WTC11 (cell line): ENCODE measurements at regions not wholly inside any gene's neighbourhood (a gene's known extent, or its start where the extent isn't known, plus 50 kb on each side); places are given as distances from the start of the nearest gene placed in this dataset.

Experiments
- ATAC-seq: fragments of 200-7000 bp; cut with Tn5 transposase; 2 replicates; pipeline ENCODE4 v1.10.0; 2021; ENCODE audit warnings: mild to moderate bottlenecking, moderate library complexity
- CTCF ChIA-PET: fragments of 300-600 bp; sonication (Branson Sonifier 250); formaldehyde crosslinking; loops from one replicate; lab custom pipeline; 2021; ENCODE audit warnings: antibody characterized with exemption; lab: Charles Lee
- POLR2A ChIA-PET: fragments of 350-600 bp; sonication (Branson Sonifier 250); formaldehyde crosslinking; loops from one replicate; lab custom pipeline; 2021; ENCODE audit warnings: antibody characterized with exemption; lab: Charles Lee
- DNase-seq: peaks from one replicate; pipeline ENCODE4 v3.0.0; 2021; ENCODE audit warnings: low spot score
- H3K27ac Mint-ChIP-seq: 2 replicates; pipeline ENCODE4 v1.8.0; 2021; ENCODE audit warnings: mixed read lengths
- H3K27me3 Mint-ChIP-seq: 2 replicates; pipeline ENCODE4 v1.8.0; 2021; ENCODE audit warnings: low read depth, mild to moderate bottlenecking, moderate library complexity, mixed read lengths
- H3K36me3 Mint-ChIP-seq: 2 replicates; pipeline ENCODE4 v1.8.0; 2021; ENCODE audit warnings: mixed read lengths
- H3K4me1 Mint-ChIP-seq: 2 replicates; pipeline ENCODE4 v1.8.0; 2022; ENCODE audit warnings: mixed read lengths
- H3K4me3 Mint-ChIP-seq: 2 replicates; pipeline ENCODE4 v1.8.0; 2021; ENCODE audit warnings: mild to moderate bottlenecking, moderate library complexity, mixed read lengths
- H3K9me3 Mint-ChIP-seq: 2 replicates; pipeline ENCODE4 v1.8.0; 2021; ENCODE audit warnings: mixed read lengths
- AR ChIP-seq: fragments of 250-450 bp; sonication (Bioruptor Pico); IDR thresholded peaks from 2 replicates; pipeline ENCODE4 v1.9.0; 2021; ENCODE audit warnings: mild to moderate bottlenecking
- CTCF ChIP-seq: fragments of 200-600 bp; IDR thresholded peaks from 2 replicates; pipeline ENCODE4 v1.8.0; 2022; ENCODE audit warnings: antibody characterized with exemption
- FOXP1 ChIP-seq: sonication (generic); formaldehyde crosslinking; IDR thresholded peaks from 2 replicates; pipeline ENCODE4 v1.8.0; 2022; ENCODE audit warnings: missing genetic modification reagents, mild to moderate bottlenecking, moderate library complexity, borderline replicate concordance
- GTF2I ChIP-seq: fragments of 250-450 bp; sonication (Bioruptor Pico); conservative IDR thresholded peaks from 2 replicates; pipeline ENCODE4 v1.4.0; 2021; ENCODE audit warnings: mild to moderate bottlenecking
- JAZF1 ChIP-seq: fragments of 250-450 bp; sonication (Bioruptor Pico); IDR thresholded peaks from 2 replicates; pipeline ENCODE4 v1.9.0; 2021; ENCODE audit warnings: moderate library complexity, mild to moderate bottlenecking, inconsistent platforms
- JUN ChIP-seq: sonication (generic); formaldehyde crosslinking; IDR thresholded peaks from 2 replicates; pipeline ENCODE4 v1.8.0; 2023; ENCODE audit warnings: mild to moderate bottlenecking, missing genetic modification reagents
- KAT7 ChIP-seq: sonication (generic); formaldehyde crosslinking; IDR thresholded peaks from 2 replicates; pipeline ENCODE4 v1.8.1; 2023; ENCODE audit warnings: missing genetic modification reagents, mild to moderate bottlenecking, borderline replicate concordance
- NFATC4 ChIP-seq: fragments of 250-450 bp; sonication (Bioruptor Pico); IDR thresholded peaks from 2 replicates; pipeline ENCODE4 v1.9.0; 2021; ENCODE audit warnings: mild to moderate bottlenecking
- NFE2L1 ChIP-seq: sonication (generic); formaldehyde crosslinking; IDR thresholded peaks from 2 replicates; pipeline ENCODE4 v1.8.1; 2023; ENCODE audit warnings: missing genetic modification reagents
- PRDM15 ChIP-seq: sonication (generic); formaldehyde crosslinking; IDR thresholded peaks from 2 replicates; pipeline ENCODE4 v1.8.0; 2022; ENCODE audit warnings: missing genetic modification reagents
- RELA ChIP-seq: sonication (generic); formaldehyde crosslinking; IDR thresholded peaks from 2 replicates; pipeline ENCODE4 v1.8.1; 2022; ENCODE audit warnings: missing genetic modification reagents, mild to moderate bottlenecking, borderline replicate concordance
- SMAD3 ChIP-seq: sonication (generic); formaldehyde crosslinking; IDR thresholded peaks from 2 replicates; pipeline ENCODE4 v1.8.0; 2022; ENCODE audit warnings: missing genetic modification reagents, mild to moderate bottlenecking, borderline replicate concordance
- SOX15 ChIP-seq: fragments of 250-450 bp; sonication (Bioruptor Pico); IDR thresholded peaks from 2 replicates; pipeline ENCODE4 v1.9.0; 2021; ENCODE audit warnings: mild to moderate bottlenecking
- STAT6 ChIP-seq: sonication (generic); formaldehyde crosslinking; conservative IDR thresholded peaks from 2 replicates; pipeline ENCODE4 v1.8.1; 2023; ENCODE audit warnings: mild to moderate bottlenecking, low read depth, missing genetic modification reagents, moderate library complexity
- TEAD4 ChIP-seq: sonication (generic); formaldehyde crosslinking; IDR thresholded peaks from 2 replicates; pipeline ENCODE4 v1.8.0; 2022; ENCODE audit warnings: mild to moderate bottlenecking, missing genetic modification reagents
- ZBTB21 ChIP-seq: sonication (generic); formaldehyde crosslinking; IDR thresholded peaks from 2 replicates; pipeline ENCODE4 v1.8.1; 2023; ENCODE audit warnings: mild to moderate bottlenecking, missing genetic modification reagents, borderline replicate concordance
- ZNF121 ChIP-seq: sonication (generic); formaldehyde crosslinking; IDR thresholded peaks from 2 replicates; pipeline ENCODE4 v1.8.0; 2023; ENCODE audit warnings: missing genetic modification reagents
- ZNF138 ChIP-seq: sonication (generic); formaldehyde crosslinking; conservative IDR thresholded peaks from 2 replicates; pipeline ENCODE4 v1.8.1; 2022; ENCODE audit warnings: mild to moderate bottlenecking, moderate library complexity, missing genetic modification reagents
- ZNF263 ChIP-seq: sonication (generic); formaldehyde crosslinking; IDR thresholded peaks from 2 replicates; pipeline ENCODE4 v1.8.1; 2022; ENCODE audit warnings: low read depth, mild to moderate bottlenecking, moderate library complexity, missing genetic modification reagents
- ZNF425 ChIP-seq: fragments of 250-450 bp; sonication (Bioruptor Pico); conservative IDR thresholded peaks from 2 replicates; pipeline ENCODE4 v1.9.0; 2021; ENCODE audit warnings: mild to moderate bottlenecking

GRCh38 chr10:129108378-129108777 is 358.7 kb upstream of the MGMT start:
- TF ChIP-seq ZNF263 (CRISPR knock-in tag), result no peak
- H3K4me1 Mint-ChIP-seq, result no peaks in the 10 kb centered on the region
- ATAC-seq (no peak), DNase-seq (no peak)
- ChIA-PET POLR2A (no interaction called here), CTCF (no interaction called here)
- peaks cover 3% of the 10 kb centered on the region; the same call in 1 of the 2 replicates for H3K9me3 Mint-ChIP-seq
- no peak overlapping the region for H3K4me3 Mint-ChIP-seq
- H3K27me3 Mint-ChIP-seq, result no peaks in the 10 kb centered on the region
- no peak overlapping the region for H3K27ac Mint-ChIP-seq
- no peaks in the 10 kb centered on the region for H3K36me3 Mint-ChIP-seq

GRCh38 chr10:129108994-129109393 is 358.0 kb upstream of the MGMT start:
- no peak for TF ChIP-seq JUN (CRISPR knock-in tag)
- TF ChIP-seq ZNF121 (CRISPR knock-in tag), result no peak
- no peak for TF ChIP-seq JAZF1 (CRISPR knock-in tag)
- TF ChIP-seq GTF2I (CRISPR knock-in tag), result no peak
- TF ChIP-seq STAT6 (CRISPR knock-in tag), result no peak
- TF ChIP-seq ZBTB21, result no peak
- TF ChIP-seq KAT7 (CRISPR knock-in tag), result no peak
- no peak for TF ChIP-seq SMAD3 (CRISPR knock-in tag)
- TF ChIP-seq NFATC4 (CRISPR knock-in tag), result no peak
- no peak for TF ChIP-seq ZNF138 (CRISPR knock-in tag)
- TF ChIP-seq PRDM15 (CRISPR knock-in tag), result no peak
- TF ChIP-seq FOXP1, result no peak
- TF ChIP-seq NFE2L1, result no peak
- TF ChIP-seq TEAD4 (CRISPR knock-in tag), result no peak
- TF ChIP-seq RELA (CRISPR knock-in tag), result no peak
- no peak for TF ChIP-seq ZNF425 (CRISPR knock-in tag)
- no peak for TF ChIP-seq AR
- no peak for TF ChIP-seq CTCF
- no peak for TF ChIP-seq SOX15
- CTCF ChIA-PET, result no interaction called here
- no peak overlapping the region for H3K27ac Mint-ChIP-seq
- H3K36me3 Mint-ChIP-seq, result no peaks in the 10 kb centered on the region
- peaks cover 3% of the 10 kb centered on the region; the same call in 1 of the 2 replicates for H3K9me3 Mint-ChIP-seq
- DNase-seq (no peak), ATAC-seq (no peak)
- no peaks in the 10 kb centered on the region for H3K4me1 Mint-ChIP-seq
- H3K27me3 Mint-ChIP-seq, result no peaks in the 10 kb centered on the region
- POLR2A ChIA-PET, result no interaction called here
- no peak overlapping the region for H3K4me3 Mint-ChIP-seq
